ENCODE measurements at regions not wholly inside any gene's neighbourhood (a gene's known extent, or its start where the extent isn't known, plus 50 kb on each side); places are given as distances from the start of the nearest gene placed in this dataset.
"Not testable (repeated sequence)": the region's sequence is repeated elsewhere in the genome, so short reads cannot be mapped to it uniquely, and the experiment has no call there.

DNA sequence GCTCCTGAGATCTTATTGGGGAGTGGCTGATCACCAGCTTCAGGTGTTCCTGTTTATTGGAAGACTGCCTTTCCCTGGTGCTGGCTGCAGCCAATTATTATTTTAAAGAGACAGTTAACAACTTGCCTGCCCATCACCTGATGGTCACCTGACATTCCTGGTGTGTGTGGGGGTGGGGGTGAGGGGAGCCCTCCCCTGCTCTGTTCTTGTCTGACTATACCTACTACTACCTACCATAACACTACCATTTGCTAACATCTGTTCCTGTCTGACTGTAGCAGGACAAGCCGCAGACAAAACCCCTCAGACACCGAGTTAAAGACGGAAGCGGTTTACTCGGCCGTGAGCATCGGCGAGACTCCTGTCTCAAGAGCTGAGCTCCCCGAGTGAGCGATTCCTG, 54.9 kb upstream of the NBPF3 start:
- DNase-seq = no peak

DNA sequence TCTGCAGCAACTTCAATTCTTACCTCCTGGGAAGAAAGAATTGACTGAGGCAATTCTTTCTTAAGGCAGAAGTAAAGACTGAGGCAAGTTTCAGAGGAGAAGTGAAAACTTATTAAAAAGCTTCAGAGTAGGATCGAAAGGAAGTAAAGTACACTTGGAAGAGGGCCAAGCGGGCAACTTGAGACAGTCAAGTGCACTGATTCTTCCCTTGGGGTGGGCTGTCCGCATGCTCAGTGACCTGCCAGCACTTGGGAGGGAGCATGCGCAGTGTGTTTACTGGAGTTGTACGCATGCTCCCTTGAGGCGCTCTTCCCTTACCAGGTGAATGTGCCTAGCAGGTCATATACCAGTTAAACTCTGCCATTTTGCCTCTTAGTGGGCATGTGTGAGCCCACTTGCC, 55.3 kb upstream of the NBPF3 start:
- peak; percentile 93 for DNase-seq

DNA sequence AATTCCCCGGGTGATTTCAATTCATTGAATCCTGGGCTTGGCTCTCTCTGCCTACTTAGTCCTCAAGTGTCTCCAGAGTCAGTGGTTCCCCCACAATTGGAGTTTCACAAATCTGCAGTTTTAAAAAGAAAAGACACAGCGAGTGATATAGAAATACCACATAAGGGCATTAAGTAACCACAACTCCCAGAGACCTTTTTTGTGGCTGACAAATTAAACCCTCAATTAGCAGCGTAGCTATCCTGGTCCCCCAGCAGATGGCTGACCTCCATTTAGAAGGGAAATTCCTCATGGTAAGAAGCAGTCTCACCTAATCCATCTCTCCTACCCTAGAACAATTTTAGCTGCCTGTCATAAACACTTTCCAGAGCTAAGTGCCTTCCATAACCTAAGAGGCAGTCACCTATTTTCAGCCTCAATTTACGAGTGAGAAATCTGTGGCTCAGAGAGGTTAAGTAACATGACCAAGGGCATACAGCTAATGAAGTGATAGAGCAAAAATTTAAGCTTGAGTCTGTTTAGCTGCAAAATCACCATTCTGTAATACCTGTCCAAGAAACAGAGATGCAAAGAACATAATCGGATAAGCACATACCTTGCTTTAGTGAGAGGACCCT, 56.0 kb upstream of the NBPF3 start:
- DNase-seq = peak; percentile 10

DNA sequence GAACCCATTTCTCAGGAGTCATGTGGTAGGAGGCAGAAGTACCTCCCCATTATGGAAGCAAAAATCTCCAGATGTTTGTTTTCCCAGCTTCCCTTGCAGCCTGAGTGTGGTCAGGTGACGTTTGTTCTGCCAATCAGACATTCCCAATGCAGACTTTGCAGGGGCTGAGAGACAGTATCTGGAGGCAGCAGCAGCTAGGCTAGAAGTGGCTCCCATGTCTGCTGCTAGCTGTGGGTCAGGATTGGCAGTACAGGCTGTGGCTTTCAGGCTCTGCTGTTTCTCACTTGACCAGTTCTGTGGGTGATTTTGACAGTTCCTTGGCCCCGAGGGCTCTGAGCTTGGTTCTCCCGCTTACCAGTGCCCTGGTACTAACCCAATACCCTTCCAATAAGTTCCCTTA, 58.6 kb upstream of the NBPF3 start:
- no peak for DNase-seq

DNA sequence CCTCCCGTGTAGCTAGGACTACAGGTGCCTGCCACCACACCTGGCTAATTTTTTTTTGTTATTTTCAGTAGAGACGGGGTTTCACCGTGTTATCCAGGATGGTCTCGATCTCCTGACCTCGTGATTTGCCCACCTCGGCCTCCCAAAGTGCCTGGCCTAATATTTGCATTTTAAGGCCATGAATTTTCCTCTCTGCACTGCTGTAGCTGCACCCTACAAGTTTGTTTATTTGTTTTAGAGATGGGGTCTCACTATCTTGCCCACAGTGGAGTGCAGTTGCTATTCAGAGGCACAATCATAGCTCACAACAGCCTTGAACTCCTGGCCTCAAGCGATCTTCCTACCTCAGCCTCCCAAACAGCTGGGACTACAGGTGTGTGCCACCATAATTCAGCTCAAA, 59.8 kb upstream of the NBPF3 start:
- DNase-seq = not testable (repeated sequence)

DNA sequence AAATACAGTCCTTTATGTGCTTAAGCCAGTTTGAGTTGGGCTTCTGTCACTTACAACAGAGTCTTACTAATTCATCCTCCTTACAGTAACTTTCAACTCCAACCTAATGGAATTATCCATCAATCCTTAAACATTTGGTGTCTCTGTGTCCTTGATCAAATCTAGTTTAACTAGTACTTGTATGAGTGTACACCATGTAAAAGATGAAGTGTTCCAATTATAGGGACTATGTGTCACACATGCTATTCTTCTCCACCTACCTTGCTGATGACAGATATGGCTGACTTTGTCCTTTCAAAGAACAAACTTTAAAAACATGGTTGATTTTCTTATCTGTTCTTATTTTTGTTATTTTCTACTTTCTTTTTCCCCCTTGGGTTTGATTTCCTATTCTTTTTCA, 60.4 kb upstream of the NBPF3 start:
- DNase-seq = no peak

DNA sequence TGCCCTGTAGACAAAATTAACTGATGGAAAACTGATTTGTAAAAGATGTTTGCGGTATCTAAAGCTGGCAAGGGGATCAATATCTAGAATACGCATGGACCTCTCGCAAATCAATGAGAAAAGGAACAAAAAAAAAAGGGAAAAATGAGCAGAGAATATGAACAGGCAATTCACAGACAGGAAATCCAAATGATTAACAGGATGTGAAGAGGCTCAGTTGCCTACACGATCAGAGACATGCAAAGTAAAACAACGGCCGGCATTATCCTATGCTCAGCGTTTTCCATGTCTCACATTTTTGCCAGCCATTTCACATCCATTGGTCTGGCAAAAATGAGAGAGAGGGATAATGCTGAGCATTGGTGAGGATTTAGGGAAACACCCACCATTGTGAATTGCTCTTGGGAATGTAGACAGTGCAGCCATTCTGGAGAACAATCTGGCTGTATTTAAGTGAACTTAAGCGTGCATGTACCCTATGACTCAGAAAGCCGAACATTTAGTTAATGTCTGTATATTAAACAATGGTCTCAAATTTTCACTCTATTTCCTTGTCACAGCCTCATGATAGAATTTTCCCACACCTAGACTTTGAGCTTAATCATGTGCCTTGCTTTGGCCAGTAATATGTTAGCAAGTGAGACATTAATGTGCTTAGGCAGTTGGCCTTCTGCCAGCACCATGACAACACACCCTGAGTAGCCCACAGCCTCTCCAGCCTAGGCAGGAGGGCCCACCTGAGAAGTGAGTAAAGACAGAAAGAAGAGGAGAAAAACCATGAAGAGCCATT, 61.0 kb upstream of the NBPF3 start:
- peak; percentile 10 for DNase-seq

DNA sequence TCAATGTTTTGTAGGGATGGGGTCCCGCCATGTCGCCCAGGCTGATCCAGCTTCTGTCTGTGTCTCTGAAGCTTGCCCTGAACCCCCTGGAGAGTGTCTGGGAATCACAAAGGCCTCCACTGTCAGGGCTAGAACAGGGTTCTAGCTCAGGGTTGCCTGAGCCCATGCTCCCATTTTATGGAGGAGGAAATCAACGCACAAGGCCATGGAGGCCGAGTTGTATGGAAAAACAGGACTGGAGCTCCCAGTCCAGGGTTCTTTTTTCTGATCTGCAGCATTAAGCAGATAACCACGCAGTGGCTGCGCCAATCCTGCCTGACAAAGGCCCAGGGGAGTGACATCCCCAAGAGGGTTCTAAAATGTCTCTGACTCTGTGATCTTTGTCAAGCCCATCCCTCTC, 67.6 kb upstream of the NBPF3 start:
- peak; percentile 19 for DNase-seq

DNA sequence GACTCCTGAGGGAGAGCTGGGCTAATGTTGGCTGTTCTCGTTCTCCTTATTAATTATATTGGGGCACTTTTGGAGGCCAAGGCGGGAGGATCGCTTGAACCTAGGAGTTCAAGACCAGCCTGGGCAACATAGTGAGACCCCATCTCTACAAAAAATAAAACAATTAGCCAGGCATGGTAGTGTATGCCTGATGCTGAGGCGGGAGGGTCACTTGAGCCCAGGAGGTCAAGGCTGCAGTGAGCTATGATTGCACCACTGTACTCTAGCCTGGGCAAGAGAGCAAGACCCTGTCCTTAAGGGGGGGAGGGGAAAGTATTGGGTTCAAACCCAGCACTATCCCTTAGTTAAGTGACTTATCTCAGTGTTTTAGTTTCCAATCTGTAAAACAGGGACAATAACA, 70.0 kb upstream of the NBPF3 start:
- DNase-seq = no peak

DNA sequence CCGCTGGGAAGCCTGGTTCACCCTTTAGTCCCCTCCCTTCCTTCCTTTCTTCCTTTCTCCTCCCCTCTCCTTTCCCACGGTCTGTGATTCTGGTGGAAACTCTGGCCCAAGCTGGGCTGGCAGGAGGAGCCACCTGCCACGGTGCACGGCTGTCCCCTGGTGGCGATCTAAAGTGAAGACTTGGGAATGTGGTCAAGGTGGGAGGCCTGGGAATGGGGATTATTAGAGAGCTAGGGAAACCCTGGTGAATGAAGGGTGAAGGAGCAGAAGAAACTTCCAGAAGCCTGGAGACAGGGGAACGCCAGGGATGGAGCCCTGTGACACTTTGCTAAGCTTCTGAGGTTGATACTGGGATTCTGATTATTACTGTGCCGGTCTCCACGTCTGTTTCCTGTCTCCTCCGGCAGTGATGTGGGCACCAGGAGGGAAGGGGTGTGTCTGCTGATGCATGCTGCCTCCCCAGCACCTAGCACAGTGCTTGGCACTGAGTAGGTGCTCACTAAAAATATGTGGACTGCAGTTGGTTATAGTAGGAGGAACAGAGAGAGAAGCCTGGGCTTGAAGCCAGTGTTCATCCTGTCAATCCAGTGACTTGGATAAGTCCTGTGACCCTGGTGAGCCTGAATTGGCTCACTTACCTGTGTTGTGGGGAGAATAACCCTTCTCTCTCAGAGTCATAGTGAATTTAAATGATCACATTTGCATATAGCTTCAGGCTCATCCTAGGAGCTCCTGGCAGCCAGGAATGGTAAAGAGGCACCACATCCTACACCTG, 71.2 kb upstream of the NBPF3 start:
- DNase-seq = peak; percentile 62

DNA sequence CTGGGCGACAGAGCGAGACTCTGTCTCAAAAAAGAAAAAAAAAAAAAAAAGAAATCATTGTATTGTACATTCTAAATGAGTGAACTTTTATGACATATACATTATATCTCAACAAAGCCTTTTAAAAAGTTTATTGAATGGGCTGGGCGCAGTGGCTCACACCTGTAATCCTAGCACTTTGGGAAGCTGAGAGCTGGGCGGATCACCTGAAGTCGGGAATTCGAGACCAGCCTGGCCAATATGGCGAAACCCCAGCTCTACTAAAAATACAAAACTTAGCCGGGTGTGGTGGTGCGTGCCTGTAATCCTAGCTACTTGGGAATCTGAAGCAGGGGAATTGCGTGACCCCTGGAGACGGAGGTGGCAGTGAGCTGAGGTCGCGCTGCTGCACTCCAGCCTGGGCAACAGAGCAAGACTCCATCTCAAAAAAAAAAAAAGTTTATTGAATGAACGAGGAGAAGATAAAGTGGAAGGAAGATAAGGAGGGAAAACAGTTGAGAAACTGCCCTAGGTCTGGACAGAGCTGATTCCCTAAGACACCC, 71.9 kb upstream of the NBPF3 start:
- DNase-seq = not testable (repeated sequence)

DNA sequence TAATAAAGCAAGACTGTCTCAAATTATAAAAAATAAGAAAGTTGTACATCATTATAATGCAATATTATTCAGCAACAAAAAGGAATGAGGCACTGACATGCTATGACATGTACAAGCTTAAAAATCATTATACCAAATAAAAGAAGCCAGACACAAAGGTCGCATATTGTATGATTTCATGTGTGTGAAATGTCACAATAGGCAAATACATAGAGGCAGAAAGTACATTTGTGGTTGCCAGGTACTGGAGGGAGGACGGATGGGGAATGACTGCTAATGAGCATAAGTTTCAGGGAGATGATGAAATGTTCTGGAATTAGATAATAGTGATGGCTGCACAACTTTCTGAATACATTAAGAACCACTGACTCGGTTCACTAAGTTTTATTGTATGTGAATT, 73.6 kb upstream of the NBPF3 start:
- DNase-seq = no peak

DNA sequence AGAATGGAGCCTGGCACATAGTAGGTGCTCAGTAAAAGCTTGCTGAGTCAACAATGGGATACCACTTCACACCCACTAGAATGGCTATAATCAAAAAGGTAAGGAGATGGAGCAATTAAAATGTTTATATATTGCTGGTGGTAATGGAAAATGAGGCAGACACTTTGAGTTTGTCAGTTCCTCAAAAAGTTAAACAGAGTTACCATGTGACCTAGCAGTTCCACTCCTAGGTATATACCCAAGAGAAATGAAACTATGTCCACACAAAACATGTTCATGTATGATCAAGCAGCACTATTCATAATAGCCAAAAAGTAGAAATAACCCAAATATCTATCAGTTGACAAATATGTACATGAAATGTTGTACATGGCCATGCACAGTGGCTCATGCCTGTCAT, 74.8 kb upstream of the ECE1 start:
- DNase-seq = no peak

DNA sequence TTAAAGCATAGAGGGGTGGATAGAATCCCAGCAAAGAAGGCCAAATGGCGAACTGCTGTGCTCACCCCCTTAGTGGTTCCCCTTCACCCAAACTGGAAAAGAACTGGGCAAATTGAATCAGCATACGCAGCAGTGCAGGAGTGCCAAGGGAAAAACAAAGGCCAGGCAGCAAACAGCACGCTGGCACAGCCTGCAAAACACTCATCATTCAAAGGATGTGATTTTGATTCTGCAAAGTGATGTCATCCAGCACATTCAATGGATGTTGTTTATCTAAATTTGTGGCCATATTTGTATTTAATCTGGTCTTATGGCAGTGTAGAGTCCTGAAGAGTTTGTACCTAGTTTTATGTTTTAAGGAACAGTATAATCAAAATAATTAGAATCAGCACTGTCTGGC, 71.8 kb upstream of the ECE1 start:
- DNase-seq = no peak

DNA sequence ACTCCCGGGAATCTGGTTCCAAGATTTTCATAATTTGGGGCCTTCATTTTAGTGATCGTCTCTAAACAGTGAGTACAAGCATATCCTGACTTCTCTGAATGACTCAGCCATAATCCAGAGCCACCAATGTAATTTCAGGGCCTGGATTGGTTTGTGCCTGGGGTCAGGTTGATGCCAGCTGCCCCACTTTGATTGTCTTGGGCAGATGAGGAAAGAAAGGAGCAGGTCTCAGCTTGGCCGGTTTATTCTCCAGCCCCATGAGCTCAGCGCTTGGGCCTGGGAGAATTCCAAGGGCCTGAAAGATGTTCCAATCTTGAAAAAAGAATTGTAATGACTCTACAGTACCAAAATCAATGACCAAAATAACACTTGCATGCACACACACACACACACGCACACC, 71.2 kb upstream of the ECE1 start:
- no peak for DNase-seq

DNA sequence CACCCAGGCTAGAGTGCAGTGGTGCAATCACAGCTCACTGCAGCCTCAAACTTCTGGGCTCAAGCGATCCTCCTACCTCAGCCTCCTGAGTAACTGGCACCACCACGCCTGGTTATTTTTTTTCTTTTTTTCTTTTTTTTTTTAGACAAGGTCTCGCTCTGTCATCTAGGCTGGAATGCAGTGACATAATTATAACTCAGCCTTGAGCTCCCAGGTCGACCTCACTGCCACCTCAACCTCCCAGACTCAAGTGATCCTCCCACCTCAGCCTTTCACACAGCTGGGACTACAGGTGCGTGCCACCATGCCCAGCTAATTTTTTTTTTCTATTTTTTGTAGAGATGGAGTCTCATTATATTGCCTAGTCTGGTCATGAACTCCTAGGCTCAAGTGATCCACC, 66.9 kb upstream of the ECE1 start:
- no peak for DNase-seq

DNA sequence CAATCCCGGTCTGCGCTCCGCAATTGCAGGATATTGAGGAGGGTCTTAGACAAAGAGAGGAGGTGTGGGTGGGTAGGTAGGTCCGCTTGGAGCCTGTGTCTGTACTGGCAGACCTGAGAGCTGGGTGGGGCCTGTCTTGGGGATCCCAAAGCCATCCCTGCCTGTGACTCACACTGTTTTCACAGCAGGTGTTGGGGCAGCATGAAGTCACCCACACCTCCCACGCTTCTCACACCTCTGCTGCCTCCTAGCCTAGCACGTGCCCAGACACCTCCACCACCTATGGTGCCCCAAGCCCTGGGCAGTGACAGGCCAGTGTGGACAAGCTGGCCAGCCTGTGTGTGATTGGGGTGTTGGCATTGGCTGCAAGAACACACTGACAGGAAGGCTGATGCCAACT, 65.7 kb upstream of the ECE1 start:
- DNase-seq = no peak

DNA sequence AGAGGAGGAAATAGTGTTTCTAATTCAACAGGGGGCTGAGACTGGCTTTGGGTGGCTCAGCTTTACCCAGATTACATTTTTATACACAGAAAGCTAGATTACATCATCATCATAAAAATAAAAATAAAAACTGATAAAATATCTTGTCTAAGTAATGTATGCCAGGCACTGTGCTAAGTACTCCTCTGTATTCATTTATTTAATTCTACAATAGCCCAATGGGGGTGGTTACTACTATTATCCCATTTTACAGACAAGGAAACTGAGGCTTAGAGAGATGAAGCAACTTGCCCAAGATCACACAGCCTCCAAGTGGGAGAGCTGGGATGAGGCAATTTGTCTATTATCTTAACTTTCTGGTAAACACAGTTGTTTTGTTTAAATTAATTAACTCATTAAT, 62.3 kb upstream of the ECE1 start:
- DNase-seq = no peak

DNA sequence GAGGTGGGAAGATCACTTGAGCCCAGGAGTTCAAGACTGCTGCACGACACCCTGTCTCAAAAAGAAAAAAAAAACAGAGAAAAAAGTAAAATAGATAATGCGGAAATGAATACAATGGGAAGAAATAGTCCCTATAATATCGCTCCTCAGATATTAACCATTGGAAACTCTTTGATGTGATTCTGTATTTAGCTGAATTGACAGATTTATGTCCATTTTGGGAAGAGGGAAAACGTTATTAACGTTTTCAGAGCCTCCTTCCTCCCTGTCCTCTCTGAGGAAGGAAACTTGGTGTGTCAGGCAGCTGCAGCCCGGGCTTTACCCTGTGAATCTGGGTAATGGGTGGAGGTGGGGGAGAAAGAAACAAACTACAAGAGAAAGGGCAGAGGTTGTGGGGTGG, 61.6 kb upstream of the ECE1 start:
- DNase-seq = no peak

DNA sequence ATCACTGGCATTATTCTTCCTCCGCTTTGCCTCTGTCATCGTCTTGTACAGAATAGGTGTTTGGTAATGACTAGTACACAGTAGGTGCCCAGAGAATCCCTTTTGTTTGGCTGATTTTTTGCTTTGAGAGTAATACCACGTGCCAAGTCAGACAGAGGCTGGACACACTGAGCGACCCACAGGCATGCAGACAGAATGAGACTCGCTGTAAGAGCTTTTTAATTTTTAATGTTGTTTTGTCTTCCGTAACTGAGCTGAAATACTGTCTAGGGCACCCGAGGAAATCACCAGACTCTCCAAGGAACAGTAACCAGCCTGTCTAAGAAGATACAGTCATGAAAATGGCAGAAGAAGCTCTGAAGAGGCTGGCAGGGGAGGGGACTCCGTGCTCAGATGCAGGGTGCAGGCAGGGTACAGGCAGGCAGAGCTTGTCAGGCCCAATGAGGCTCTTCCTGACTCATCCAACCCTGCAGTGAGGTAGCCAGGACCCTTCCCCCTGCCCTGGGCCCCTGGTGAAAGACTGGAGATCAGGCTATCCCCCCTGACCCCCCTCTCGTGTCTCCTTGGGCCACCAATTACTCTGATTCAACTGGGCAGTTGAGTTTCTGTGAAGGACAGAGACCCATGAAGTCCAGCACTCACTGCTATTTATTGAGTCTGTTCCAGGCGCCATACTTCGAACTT, 60.1 kb upstream of the ECE1 start:
- no peak for DNase-seq

DNA sequence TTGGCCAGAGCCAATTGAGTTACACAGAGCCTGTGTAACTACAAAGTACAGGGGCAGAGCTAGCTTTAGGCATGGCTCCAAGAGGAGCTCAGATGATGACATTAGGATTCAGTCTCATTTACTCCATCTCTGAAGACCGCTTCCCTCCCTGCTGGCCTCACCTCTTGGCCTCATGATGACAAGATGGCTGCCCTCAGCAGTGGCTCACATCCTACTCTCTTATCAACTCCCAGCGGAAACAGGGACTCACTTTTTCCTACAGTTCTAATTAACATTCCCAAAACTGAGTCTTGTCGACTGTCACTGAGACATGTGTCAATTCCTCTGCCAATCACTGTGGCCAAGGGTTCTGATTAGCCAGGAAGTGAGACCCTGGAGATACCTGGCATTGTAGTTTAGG, 59.4 kb upstream of the ECE1 start:
- no peak for DNase-seq

DNA sequence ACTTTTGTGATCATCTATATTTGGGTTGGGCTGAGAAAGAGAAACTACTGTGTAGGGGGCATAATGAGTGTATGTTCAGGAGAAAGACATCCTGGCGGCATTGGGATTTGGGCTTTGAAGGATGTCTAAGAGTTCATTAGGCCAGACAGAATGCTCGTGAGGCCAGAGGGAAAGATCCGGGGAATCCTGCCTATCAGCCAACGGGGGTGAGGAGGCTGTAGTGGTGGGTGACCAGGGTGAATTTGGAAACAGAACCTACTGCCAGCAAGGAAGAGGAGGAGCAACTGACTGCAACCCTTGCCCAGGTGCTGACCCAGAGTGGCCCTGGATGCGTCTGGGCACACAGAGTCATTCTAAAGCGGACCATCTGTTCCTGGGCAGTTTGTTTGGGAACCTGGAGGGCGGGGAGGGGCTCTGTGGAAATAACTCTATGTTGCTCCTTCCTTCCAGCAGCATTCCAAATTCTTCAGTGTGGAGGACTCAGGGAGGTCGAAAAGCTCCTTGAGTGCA, 56.9 kb upstream of the ECE1 start:
- no peak for DNase-seq
